ENCODE measurements at regions not wholly inside any gene's neighbourhood (a gene's known extent, or its start where the extent isn't known, plus 50 kb on each side); places are given as distances from the start of the nearest gene placed in this dataset.

- TF ChIP-seq ZNF610 (tag by site-specific recombination; IDR thresholded peaks at IDR 0.05; ENCODE audit: borderline replicate concordance) = no peak
- no peak for TF ChIP-seq CTCF (tag by site-specific recombination; IDR thresholded peaks at IDR 0.05)
- no peak for TF ChIP-seq ZNF24 (tag by site-specific recombination; IDR thresholded peaks at IDR 0.05)
These were observed 1361.8 kb upstream of the DDX18 start for GRCh38 chr2:116452651-116453050.

All from HEK293 (cell line).